Common myeloid progenitor, CD34-positive (primary cell): ENCODE measurements at regions not wholly inside any gene's neighbourhood (a gene's known extent, or its start where the extent isn't known, plus 50 kb on each side); places are given as distances from the start of the nearest gene placed in this dataset.

Experiments
- CTCF ChIA-PET: fragments of 350-600 bp; sonication (Branson Sonifier 250); formaldehyde crosslinking; loops from one replicate; lab custom pipeline; 2021; ENCODE audit warnings: antibody characterized with exemption; lab: Charles Lee
- POLR2A ChIA-PET: fragments of 350-600 bp; sonication (Branson Sonifier 250); formaldehyde crosslinking; loops from one replicate; lab custom pipeline; 2021; ENCODE audit warnings: antibody characterized with exemption; lab: Charles Lee
- DNase-seq, 3 donors: peaks; one replicate each; pipeline versions ENCODE4 v3.0.0 to v3.0.0-alpha.2; 2013
- H3K27ac ChIP-seq, 2 experiments: 1 replicate in 1 of 2; 2 replicates in 1 of 2; pipeline ENCODE4 v1.7.0; 2013; ENCODE audit warnings: inconsistent platforms in 2 of 2, low read length in 2 of 2, mild to moderate bottlenecking in 2 of 2, low read depth in 1 of 2, moderate library complexity in 1 of 2; ENCODE audit not compliant: severe bottlenecking in 2 of 2, insufficient read depth in 1 of 2, poor library complexity in 1 of 2
- H3K27me3 ChIP-seq, 5 experiments: replicated peaks in 2 of 5; 1 replicate in 3 of 5; 2 replicates in 2 of 5; pipeline versions ENCODE4 v1.6.1 to v1.7.0; 2013; ENCODE audit warnings: low read length in 4 of 5, mild to moderate bottlenecking in 2 of 5, moderate library complexity in 2 of 5, inconsistent platforms in 1 of 5; ENCODE audit not compliant: insufficient read depth in 5 of 5, control insufficient read depth in 4 of 5
- H3K36me3 ChIP-seq, 4 experiments: 1 replicate in 2 of 4; 2 replicates in 2 of 4; pipeline versions ENCODE4 v1.6.1 to v1.7.0; 2013; ENCODE audit warnings: low read length in 3 of 4, control low read depth in 1 of 4, mild to moderate bottlenecking in 1 of 4; ENCODE audit not compliant: control insufficient read depth in 4 of 4, insufficient read depth in 4 of 4
- H3K4me1 ChIP-seq, 4 experiments: 1 replicate in 3 of 4; 2 replicates in 1 of 4; pipeline versions ENCODE4 v1.6.1 to v1.7.1; 2013; ENCODE audit warnings: low read length in 3 of 4, mild to moderate bottlenecking in 3 of 4, control low read depth in 1 of 4, inconsistent platforms in 1 of 4, moderate library complexity in 1 of 4; ENCODE audit not compliant: control insufficient read depth in 4 of 4, insufficient read depth in 4 of 4; ENCODE audit errors: control extremely low read depth in 1 of 4
- H3K4me3 ChIP-seq, 7 experiments: 1 replicate in 4 of 7; 2 replicates in 3 of 7; pipeline versions ENCODE4 v1.5.1 to v1.7.0; 2013; ENCODE audit warnings: mild to moderate bottlenecking in 7 of 7, low read length in 6 of 7, moderate library complexity in 6 of 7, inconsistent platforms in 2 of 7, low read depth in 2 of 7, control low read depth in 1 of 7; ENCODE audit not compliant: insufficient read depth in 4 of 7, control insufficient read depth in 1 of 7; ENCODE audit errors: extremely low read depth in 1 of 7
- H3K9me3 ChIP-seq, 5 experiments: 1 replicate in 4 of 5; 2 replicates in 1 of 5; pipeline versions ENCODE4 v1.6.1 to v1.7.1; 2013; ENCODE audit warnings: low read length in 4 of 5, mild to moderate bottlenecking in 2 of 5, inconsistent platforms in 1 of 5, low read depth in 1 of 5, moderate library complexity in 1 of 5; ENCODE audit not compliant: control insufficient read depth in 4 of 5, insufficient read depth in 2 of 5; ENCODE audit errors: control extremely low read depth in 1 of 5
- WGBS: methylation state at CpG from one replicate; pipeline ENCODE4 v1.1.5; 2013; ENCODE audit not compliant: insufficient coverage; 5-methylcytosine and 5-hydroxymethylcytosine counted together

DNA sequence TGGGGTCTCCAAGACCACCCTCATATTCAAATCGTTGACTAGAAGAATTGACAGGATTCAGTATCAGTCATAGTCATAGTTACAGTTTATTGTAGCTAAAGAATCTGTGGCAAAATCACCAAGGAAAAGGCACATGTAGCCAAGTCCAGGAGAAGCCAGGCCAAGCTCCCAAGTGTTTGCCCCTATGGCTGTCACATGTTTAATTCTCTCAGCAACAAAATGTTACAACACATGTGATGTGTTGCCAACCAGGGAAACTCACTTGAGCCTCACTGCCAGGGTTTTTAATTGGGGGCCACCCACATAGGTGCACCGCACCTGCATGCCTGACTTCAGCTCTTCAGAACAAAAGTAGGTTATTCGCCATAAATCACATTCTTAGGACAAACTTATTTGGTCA, 1030.9 kb upstream of the CELF2 start:
- Histone ChIP-seq H3K36me3 (no peaks in the 10 kb centered on the region), H3K4me1 (no peaks in the 10 kb centered on the region), H3K4me3 (no peak overlapping the region), H3K27me3 (no peaks in the 10 kb centered on the region), H3K9me3 (peaks cover 0 to 2% (median 0%) of the 10 kb centered on the region in 5 experiments), H3K27ac (no peak overlapping the region)
- CTCF ChIA-PET = no interaction called here
- WGBS = 100% methylated on average over 2 of the region's 3 CpGs
- no peak for DNase-seq
- POLR2A ChIA-PET = no interaction called here

DNA sequence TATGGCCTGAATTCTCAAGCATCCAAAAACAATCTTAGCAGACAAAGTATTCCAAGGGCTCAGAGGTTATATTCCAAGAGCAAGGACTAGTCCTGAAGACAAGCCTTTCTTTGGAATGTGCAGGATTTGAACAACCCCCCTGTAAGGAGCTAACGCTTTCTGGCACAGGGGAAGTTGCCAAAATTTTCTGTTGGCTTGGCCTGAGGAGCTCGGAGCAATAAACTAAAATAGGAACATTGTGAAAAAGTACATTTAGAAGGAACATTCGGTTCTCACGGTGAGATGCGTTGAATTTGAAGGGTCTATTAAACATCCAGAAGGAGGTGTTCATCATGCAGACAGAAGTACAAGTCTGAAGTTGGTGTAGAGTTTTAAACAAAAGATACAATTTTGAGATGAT, 1030.5 kb upstream of the CELF2 start:
- ChIA-PET POLR2A (no interaction called here), CTCF (no interaction called here)
- Histone ChIP-seq H3K27me3 (no peaks in the 10 kb centered on the region), H3K4me1 (no peaks in the 10 kb centered on the region), H3K27ac (no peak overlapping the region), H3K4me3 (no peak overlapping the region), H3K36me3 (no peaks in the 10 kb centered on the region), H3K9me3 (peaks cover 0 to 2% (median 0%) of the 10 kb centered on the region in 5 experiments)
- 100% methylated on average over 5 of the region's 5 CpGs for WGBS
- DNase-seq = no peak

DNA sequence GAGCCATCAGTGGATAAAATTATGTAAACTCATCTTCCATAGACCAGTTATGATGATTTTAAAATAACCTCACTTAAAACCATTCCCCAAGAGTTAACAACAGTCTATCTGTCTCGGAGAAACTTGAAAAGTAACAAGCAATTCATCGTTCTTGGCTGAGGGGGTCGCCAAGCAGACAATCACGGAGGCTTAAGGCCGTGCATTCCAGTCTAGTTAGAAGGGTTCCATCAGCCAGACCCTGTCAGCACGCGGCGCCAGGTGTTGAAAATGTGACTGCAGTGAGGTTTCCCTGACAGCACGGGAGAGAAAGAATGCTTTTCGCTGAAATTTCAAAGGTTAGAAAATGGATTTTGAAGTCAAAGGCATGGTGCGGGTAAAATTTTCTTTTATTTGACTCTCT, 1025.0 kb upstream of the CELF2 start:
- DNase-seq = no peak
- CTCF ChIA-PET = interaction anchor here (0.6 kb wide), 1 partner anchor 1264 kb away, joined by 4 read pairs; no protein-coding TSS in a partner anchor

DNA sequence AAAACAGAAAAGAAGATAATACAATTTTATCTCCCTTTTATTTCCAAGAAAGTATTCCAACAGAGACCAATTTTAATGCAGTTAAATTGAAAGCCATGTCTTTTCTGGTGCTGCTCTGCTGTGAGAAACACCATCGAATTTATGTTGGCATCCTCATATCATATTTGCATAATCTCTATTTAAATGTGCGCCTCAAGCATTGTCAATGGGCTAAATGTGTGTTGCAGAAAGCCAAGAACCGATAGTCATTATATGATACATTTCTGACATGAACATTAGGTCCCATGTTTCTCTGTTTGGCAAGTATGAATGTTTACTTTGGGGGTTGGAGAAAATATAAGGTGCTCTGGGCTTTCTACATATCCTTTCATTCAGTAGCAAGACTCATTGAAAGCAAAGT, 1023.5 kb upstream of the CELF2 start:
- H3K36me3 ChIP-seq = no peaks in the 10 kb centered on the region
- no peak overlapping the region for H3K27ac ChIP-seq
- no peak overlapping the region for H3K4me3 ChIP-seq
- H3K27me3 ChIP-seq = no peaks in the 10 kb centered on the region
- ChIA-PET CTCF (no interaction called here), POLR2A (no interaction called here)
- H3K4me1 ChIP-seq = no peaks in the 10 kb centered on the region
- WGBS = 100% methylated on average over 1 of the region's 3 CpGs
- no peak for DNase-seq
- H3K9me3 ChIP-seq = no peaks in the 10 kb centered on the region

More for the DNA sequence above, 1025.0 kb upstream of the CELF2 start:
- H3K27ac ChIP-seq = no peak overlapping the region
- no peaks in the 10 kb centered on the region for H3K4me1 ChIP-seq
- POLR2A ChIA-PET = no interaction called here
- no peaks in the 10 kb centered on the region for H3K27me3 ChIP-seq
- no peaks in the 10 kb centered on the region for H3K36me3 ChIP-seq
- H3K4me3 ChIP-seq = no peak overlapping the region
- H3K9me3 ChIP-seq = no peaks in the 10 kb centered on the region
- 92% methylated on average over 11 of the region's 11 CpGs for WGBS

DNA sequence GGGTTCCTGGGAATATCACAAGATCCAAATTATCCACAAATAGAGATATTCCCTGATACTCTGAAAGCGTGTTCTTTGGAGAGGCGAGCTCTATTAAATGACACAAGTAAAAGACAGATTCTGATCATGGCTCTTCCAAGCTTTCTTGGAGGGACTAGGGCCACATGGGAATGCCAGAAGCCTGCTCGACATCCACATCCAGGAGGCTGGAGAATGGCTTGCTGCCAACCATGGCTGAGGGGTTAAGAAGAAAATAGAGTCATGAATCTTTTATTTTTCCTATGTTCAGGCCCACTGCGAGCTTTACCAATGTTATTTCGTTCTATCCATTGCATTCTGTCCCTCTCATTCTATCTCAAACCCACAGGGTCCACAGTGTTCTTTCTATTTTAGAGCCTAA, 1018.0 kb upstream of the CELF2 start:
- Histone ChIP-seq H3K9me3 (no peaks in the 10 kb centered on the region), H3K27ac (no peak overlapping the region), H3K4me1 (no peaks in the 10 kb centered on the region), H3K27me3 (no peaks in the 10 kb centered on the region), H3K4me3 (no peak overlapping the region), H3K36me3 (no peaks in the 10 kb centered on the region)
- 97% methylated on average over 5 of the region's 5 CpGs for WGBS
- no peak for DNase-seq
- CTCF ChIA-PET = interaction anchor here (1.8 kb wide), 1 partner anchor 15 kb away, joined by 6 read pairs; no protein-coding TSS in a partner anchor
- POLR2A ChIA-PET = no interaction called here

DNA sequence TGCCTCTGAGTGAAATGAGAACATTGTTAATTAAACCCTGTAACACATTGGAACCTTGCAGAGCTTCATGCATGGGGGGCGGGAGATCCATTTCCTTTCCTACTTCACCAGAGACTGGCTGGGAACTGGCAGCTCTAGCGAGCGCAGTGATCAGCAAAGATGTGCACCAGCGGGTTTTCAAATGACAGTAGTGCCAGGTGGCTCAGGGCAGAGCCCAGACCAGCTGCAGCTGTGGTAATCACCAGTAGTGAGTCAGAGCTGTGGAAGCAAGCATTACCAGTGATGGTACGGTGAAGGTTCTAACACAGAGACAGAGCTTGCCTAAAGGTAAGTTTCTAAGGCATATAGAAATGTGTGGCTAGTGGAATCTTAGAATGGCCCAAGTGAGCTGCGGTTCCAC, 1009.7 kb upstream of the CELF2 start:
- Histone ChIP-seq H3K4me3 (no peak overlapping the region), H3K27me3 (no peaks in the 10 kb centered on the region), H3K27ac (no peak overlapping the region), H3K36me3 (no peaks in the 10 kb centered on the region), H3K9me3 (no peaks in the 10 kb centered on the region), H3K4me1 (peaks cover 0 to 2% (median 0%) of the 10 kb centered on the region in 4 experiments)
- WGBS = 95% methylated on average over 6 of the region's 6 CpGs
- DNase-seq = peak in 1 of 3 donors; percentile 1
- POLR2A ChIA-PET = no interaction called here
- CTCF ChIA-PET = no interaction called here

DNA sequence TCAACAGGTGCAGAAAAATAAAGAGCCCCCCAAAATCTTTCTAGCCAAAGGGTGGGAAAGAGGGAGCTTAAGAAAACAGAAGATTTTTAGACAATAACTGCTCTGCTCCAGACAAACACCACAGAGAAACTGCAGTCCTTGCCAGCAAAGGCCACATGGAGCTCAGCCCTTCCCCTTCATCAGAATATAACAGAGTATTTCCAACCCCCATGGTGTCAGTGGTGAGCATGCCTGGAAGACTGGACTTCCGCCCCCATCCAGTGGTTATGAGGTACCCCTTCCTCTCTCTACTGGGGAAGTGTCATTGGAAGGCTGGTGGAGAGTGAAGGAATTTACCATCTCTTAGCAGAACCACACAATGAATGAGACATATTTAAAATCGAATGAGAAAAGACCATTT, 1007.3 kb upstream of the CELF2 start:
- Histone ChIP-seq H3K27ac (no peak overlapping the region), H3K4me3 (no peak overlapping the region), H3K27me3 (no peaks in the 10 kb centered on the region), H3K36me3 (no peaks in the 10 kb centered on the region), H3K9me3 (no peaks in the 10 kb centered on the region), H3K4me1 (peaks cover 0 to 2% (median 0%) of the 10 kb centered on the region in 4 experiments)
- POLR2A ChIA-PET = no interaction called here
- CTCF ChIA-PET = no interaction called here
- no peak for DNase-seq
- no CpG with 5 or more reads among the region's 2 CpGs for WGBS
